IPS-20b (cell line): ENCODE measurements at regions not wholly inside any gene's neighbourhood (a gene's known extent, or its start where the extent isn't known, plus 50 kb on each side); places are given as distances from the start of the nearest gene placed in this dataset.

Experiments used
- H3K27ac ChIP-seq: one replicate; pipeline ENCODE4 v1.5.1; 2013; ENCODE audit warnings: low read length
- H3K27me3 ChIP-seq: 2 replicates; pipeline ENCODE4 v1.6.1; 2013; ENCODE audit warnings: mild to moderate bottlenecking, low read length, inconsistent platforms; ENCODE audit not compliant: insufficient read depth
- H3K36me3 ChIP-seq: 2 replicates; pipeline ENCODE4 v1.6.1; 2013; ENCODE audit warnings: low read depth, mild to moderate bottlenecking, inconsistent platforms, low read length, moderate library complexity; ENCODE audit not compliant: insufficient read depth
- H3K4me1 ChIP-seq: 2 replicates; pipeline ENCODE4 v1.6.1; 2013; ENCODE audit warnings: mild to moderate bottlenecking, control low read depth, inconsistent platforms, low read length, moderate library complexity; ENCODE audit not compliant: insufficient read depth
- H3K4me3 ChIP-seq: 2 replicates; pipeline ENCODE4 v1.5.1; 2013; ENCODE audit warnings: mild to moderate bottlenecking, low read length, inconsistent platforms
- H3K9ac ChIP-seq: 2 replicates; pipeline ENCODE4 v1.6.1; 2013; ENCODE audit warnings: low read depth, mild to moderate bottlenecking, inconsistent platforms, low read length, moderate library complexity
- H3K9me3 ChIP-seq: 2 replicates; pipeline ENCODE4 v1.6.1; 2013; ENCODE audit warnings: mild to moderate bottlenecking, low read depth, low read length, inconsistent platforms; ENCODE audit not compliant: insufficient read depth

DNA sequence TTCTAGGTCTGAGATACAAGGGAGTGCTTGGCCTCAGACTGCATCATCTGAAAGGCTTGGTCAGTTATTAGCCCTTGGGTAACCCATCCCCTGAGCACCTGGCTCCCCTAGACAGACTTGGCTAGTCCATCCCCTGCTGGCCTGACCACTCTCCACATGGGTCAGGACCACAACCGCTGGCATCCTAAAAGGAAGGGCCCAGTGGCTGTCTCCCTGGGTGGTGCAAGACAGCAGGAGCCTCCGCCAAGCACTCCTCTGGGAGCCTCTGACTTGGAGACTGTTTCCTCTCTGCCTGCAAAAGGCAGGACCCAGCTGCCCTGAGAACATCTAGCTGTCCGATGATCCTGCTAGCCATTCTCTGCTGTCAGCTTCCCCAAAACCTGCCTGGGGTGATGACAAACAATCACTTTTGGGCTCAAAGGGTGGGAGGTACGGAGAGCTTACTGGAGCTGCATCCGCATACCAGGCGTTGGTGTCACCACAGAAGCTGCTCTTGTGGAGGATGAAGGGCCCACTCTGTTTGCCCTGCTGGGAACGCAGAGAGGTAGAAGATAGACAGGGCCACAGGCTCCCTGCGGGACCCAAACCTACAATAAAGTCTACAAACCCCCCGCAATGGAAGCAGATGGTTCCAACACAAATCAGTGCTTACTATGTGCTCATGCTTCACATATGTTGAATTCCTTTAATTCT lies 108.0 kb upstream of the PRR20G start:
- Histone ChIP-seq H3K36me3 (no peaks in the 10 kb centered on the region), H3K4me3 (peak overlapping the region; percentile 46; the same call in 1 of the 2 replicates), H3K9ac (peak overlapping the region; percentile 14; the same call in 1 of the 2 replicates)

DNA sequence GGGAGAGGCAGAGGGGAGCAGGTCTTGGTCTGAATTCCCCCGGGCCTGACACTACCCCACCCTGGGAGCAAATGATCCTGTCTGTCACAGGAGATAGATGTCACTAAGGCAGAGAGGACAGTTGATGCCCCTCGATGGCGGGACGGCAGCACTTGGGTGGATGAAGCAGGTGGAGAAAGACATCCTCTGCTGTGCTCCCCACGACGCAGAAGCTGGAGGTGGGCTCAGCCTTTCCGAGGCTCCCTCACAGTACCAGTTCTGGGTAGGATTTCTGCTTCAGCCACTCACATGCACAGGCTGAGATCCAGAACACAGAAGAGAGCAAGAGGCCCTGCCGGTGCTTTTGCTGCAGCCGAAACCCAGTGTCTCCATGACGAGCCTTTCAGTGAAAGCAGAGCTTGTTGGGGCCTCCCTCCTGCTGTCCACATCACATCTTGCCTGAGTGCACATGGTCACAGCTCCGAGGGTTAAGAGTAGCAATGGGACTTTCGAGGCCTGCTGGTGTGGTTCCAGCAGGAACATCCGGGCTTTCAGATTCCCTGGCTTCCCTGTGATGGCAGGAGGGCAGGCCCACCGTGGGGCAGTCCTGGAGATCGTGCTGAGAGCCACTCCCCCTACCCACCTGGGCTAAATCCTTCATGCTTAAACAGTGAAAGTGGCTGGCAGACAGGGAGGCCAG lies 107.3 kb upstream of the PRR20G start:
- H3K4me1 ChIP-seq: peaks cover 28% of the 10 kb centered on the region; the same call in 1 of the 2 replicates
- H3K9me3 ChIP-seq: peaks cover 4% of the 10 kb centered on the region; the same call in 1 of the 2 replicates
- no peak overlapping the region for H3K9ac ChIP-seq
- H3K27ac ChIP-seq: no peak overlapping the region
- H3K4me3 ChIP-seq: no peak overlapping the region
- H3K27me3 ChIP-seq: no peaks in the 10 kb centered on the region
- H3K36me3 ChIP-seq: no peaks in the 10 kb centered on the region

More for the DNA sequence above, 108.0 kb upstream of the PRR20G start:
- H3K4me1 ChIP-seq: peaks cover 28% of the 10 kb centered on the region; the same call in 1 of the 2 replicates
- no peaks in the 10 kb centered on the region for H3K27me3 ChIP-seq
- peaks cover 4% of the 10 kb centered on the region; the same call in 1 of the 2 replicates for H3K9me3 ChIP-seq
- no peak overlapping the region for H3K27ac ChIP-seq

- no peak overlapping the region for H3K27ac ChIP-seq
- H3K9ac ChIP-seq: no peak overlapping the region
Observed at GRCh38 chr3:127394031-127394430, 106.2 kb upstream of the PRR20G start.

DNA sequence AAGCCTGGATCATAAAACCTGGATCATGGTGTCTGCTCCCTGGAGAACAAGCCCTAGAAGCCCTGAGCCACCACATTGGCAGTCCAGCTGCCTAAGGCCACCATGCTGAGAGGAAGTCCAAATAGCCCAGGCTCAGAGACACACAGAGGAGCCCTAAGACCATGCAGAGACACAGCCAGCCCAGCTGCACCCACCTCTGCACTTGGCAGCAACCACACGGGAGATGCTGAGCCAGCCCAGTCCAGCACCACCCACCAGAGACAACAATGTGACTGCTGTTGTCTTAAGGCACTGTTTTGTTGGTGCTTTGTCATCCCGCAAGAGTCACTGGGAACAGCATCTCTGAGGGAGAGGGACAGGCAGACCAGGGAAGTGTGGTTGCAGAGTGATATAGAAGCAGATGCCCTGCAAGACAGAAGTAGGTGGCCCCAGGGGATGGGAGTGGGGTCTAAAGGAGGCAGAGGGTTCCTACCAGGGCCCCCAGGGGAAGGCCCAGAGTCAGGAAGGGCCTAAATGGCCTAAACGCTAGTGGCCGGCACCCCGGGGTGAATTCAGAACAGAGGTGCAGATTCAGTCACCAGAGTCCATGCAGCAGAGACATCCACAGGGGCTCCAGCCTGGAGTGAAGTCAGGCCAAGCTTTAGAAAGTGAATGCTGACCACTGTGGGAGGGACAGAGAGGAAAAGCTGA lies 105.4 kb upstream of the PRR20G start:
- Histone ChIP-seq H3K36me3 (no peaks in the 10 kb centered on the region), H3K27me3 (no peaks in the 10 kb centered on the region), H3K27ac (no peak overlapping the region), H3K4me3 (no peak overlapping the region), H3K4me1 (peaks cover 28% of the 10 kb centered on the region; the same call in 1 of the 2 replicates), H3K9me3 (no peaks in the 10 kb centered on the region), H3K9ac (no peak overlapping the region)

More at GRCh38 chr3:127394031-127394430, 106.2 kb upstream of the PRR20G start:
- Histone ChIP-seq H3K9me3 (no peaks in the 10 kb centered on the region; the same call in 1 of the 2 replicates), H3K27me3 (no peaks in the 10 kb centered on the region), H3K36me3 (no peaks in the 10 kb centered on the region), H3K4me1 (peaks cover 28% of the 10 kb centered on the region; the same call in 1 of the 2 replicates), H3K4me3 (no peak overlapping the region)

DNA sequence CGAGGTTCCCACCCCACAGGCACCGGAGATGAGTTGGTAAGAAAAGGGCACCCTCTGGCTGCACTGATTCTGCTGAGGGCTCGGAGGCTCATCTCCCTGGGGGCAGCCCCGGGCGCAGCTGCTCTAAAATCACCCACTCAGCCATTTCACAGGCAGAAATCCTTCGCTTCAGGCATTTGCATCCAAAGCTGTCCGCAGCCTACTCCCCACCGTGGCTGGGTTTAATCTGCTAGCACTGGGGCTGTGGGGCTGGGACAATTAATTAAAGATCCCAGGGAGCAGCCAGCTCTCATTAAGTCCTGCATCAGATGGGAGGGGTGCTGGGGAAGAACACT lies 104.3 kb upstream of the PRR20G start:
- no peak overlapping the region for H3K4me3 ChIP-seq

DNA sequence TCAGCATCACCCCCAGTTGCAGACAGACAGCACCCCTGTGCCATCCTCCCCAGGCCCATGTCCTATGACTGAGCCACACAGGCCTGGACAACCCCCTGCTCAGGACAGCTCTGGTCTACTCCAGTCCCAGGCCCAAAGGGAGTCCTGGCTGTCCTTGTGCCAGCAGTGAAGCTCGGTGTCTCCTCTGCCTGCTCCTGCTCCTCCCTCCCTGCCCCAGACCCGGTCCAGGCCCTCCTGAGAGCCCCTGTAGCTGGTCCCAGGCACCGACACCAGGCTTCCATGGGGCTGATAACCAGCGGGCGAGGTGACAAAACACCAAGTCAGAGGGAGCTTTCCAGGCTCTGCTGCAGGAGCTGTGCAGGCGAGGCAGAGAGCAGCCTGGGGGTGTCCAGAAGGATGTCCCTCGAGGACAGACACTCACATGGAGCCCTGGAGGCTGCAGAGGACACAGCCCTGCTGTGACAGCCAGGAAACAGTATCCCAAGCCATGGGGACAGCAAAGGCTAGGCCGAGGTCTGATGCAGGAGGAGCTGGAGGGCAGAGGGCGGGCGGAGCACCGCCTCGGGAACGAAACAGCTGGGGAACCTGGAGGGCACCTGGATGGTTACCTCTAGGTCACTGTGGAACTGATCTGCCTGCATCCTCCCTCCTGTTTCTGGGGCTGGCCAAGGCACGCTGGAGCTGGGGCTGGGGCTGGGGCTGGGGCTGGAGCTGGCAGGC lies 103.8 kb upstream of the PRR20G start:
- Histone ChIP-seq H3K27ac (no peak overlapping the region), H3K9ac (no peak overlapping the region), H3K9me3 (no peaks in the 10 kb centered on the region), H3K4me1 (peaks cover 21% of the 10 kb centered on the region; the same call in 1 of the 2 replicates), H3K36me3 (no peaks in the 10 kb centered on the region), H3K4me3 (no peak overlapping the region), H3K27me3 (no peaks in the 10 kb centered on the region)

More for the DNA sequence above, 104.3 kb upstream of the PRR20G start:
- Histone ChIP-seq H3K36me3 (no peaks in the 10 kb centered on the region), H3K4me1 (peaks cover 27% of the 10 kb centered on the region; the same call in 1 of the 2 replicates), H3K9ac (no peak overlapping the region), H3K9me3 (no peaks in the 10 kb centered on the region), H3K27me3 (no peaks in the 10 kb centered on the region), H3K27ac (no peak overlapping the region)

GRCh38 chr3:127390365-127391025 lies 102.6 kb upstream of the PRR20G start:
- peaks cover 10% of the 10 kb centered on the region; the same call in 1 of the 2 replicates for H3K4me1 ChIP-seq
- H3K4me3 ChIP-seq: no peak overlapping the region
- H3K9me3 ChIP-seq: no peaks in the 10 kb centered on the region
- no peaks in the 10 kb centered on the region for H3K36me3 ChIP-seq
- no peaks in the 10 kb centered on the region for H3K27me3 ChIP-seq
- H3K9ac ChIP-seq: no peak overlapping the region
- H3K27ac ChIP-seq: no peak overlapping the region

- no peaks in the 10 kb centered on the region for H3K27me3 ChIP-seq
Observed at GRCh38 chr3:127389913-127390312, 102.1 kb upstream of the PRR20G start.

GRCh38 chr3:127389420-127389819 lies 101.6 kb upstream of the PRR20G start:
- Histone ChIP-seq H3K36me3 (no peaks in the 10 kb centered on the region), H3K9ac (no peak overlapping the region), H3K27ac (no peak overlapping the region), H3K4me1 (no peaks in the 10 kb centered on the region), H3K27me3 (no peaks in the 10 kb centered on the region), H3K9me3 (no peaks in the 10 kb centered on the region), H3K4me3 (no peak overlapping the region)

More at GRCh38 chr3:127389913-127390312, 102.1 kb upstream of the PRR20G start:
- no peak overlapping the region for H3K27ac ChIP-seq
- no peaks in the 10 kb centered on the region for H3K36me3 ChIP-seq
- H3K9me3 ChIP-seq: no peaks in the 10 kb centered on the region
- no peak overlapping the region for H3K4me3 ChIP-seq
- H3K4me1 ChIP-seq: peaks cover 5% of the 10 kb centered on the region; the same call in 1 of the 2 replicates
- no peak overlapping the region for H3K9ac ChIP-seq

GRCh38 chr3:127388427-127388826 lies 100.6 kb upstream of the PRR20G start:
- H3K27me3 ChIP-seq: no peaks in the 10 kb centered on the region
- H3K4me1 ChIP-seq: no peaks in the 10 kb centered on the region
- no peak overlapping the region for H3K9ac ChIP-seq
- no peaks in the 10 kb centered on the region for H3K36me3 ChIP-seq
- H3K9me3 ChIP-seq: no peaks in the 10 kb centered on the region
- H3K27ac ChIP-seq: no peak overlapping the region
- no peak overlapping the region for H3K4me3 ChIP-seq
